WTC11 (cell line): ENCODE measurements at regions not wholly inside any gene's neighbourhood (a gene's known extent, or its start where the extent isn't known, plus 50 kb on each side); places are given as distances from the start of the nearest gene placed in this dataset.

ENCODE experiments used
- ATAC-seq: fragments of 200-7000 bp; cut with Tn5 transposase; 2 replicates; pipeline ENCODE4 v1.10.0; 2021; ENCODE audit warnings: mild to moderate bottlenecking, moderate library complexity
- CTCF ChIA-PET: fragments of 300-600 bp; sonication (Branson Sonifier 250); formaldehyde crosslinking; loops from one replicate; lab custom pipeline; 2021; ENCODE audit warnings: antibody characterized with exemption; lab: Charles Lee
- POLR2A ChIA-PET: fragments of 350-600 bp; sonication (Branson Sonifier 250); formaldehyde crosslinking; loops from one replicate; lab custom pipeline; 2021; ENCODE audit warnings: antibody characterized with exemption; lab: Charles Lee
- DNase-seq: peaks from one replicate; pipeline ENCODE4 v3.0.0; 2021; ENCODE audit warnings: low spot score
- H3K27ac Mint-ChIP-seq: 2 replicates; pipeline ENCODE4 v1.8.0; 2021; ENCODE audit warnings: mixed read lengths
- H3K27me3 Mint-ChIP-seq: 2 replicates; pipeline ENCODE4 v1.8.0; 2021; ENCODE audit warnings: low read depth, mild to moderate bottlenecking, moderate library complexity, mixed read lengths
- H3K36me3 Mint-ChIP-seq: 2 replicates; pipeline ENCODE4 v1.8.0; 2021; ENCODE audit warnings: mixed read lengths
- H3K4me1 Mint-ChIP-seq: 2 replicates; pipeline ENCODE4 v1.8.0; 2022; ENCODE audit warnings: mixed read lengths
- H3K4me3 Mint-ChIP-seq: 2 replicates; pipeline ENCODE4 v1.8.0; 2021; ENCODE audit warnings: mild to moderate bottlenecking, moderate library complexity, mixed read lengths
- H3K9me3 Mint-ChIP-seq: 2 replicates; pipeline ENCODE4 v1.8.0; 2021; ENCODE audit warnings: mixed read lengths
- AFF4 ChIP-seq: sonication (generic); formaldehyde crosslinking; IDR thresholded peaks from 2 replicates; pipeline ENCODE4 v1.8.1; 2023; ENCODE audit warnings: mild to moderate bottlenecking, missing genetic modification reagents, borderline replicate concordance
- ARID4B ChIP-seq: sonication (generic); formaldehyde crosslinking; IDR thresholded peaks from 2 replicates; pipeline ENCODE4 v1.8.0; 2023; ENCODE audit warnings: missing genetic modification reagents, mild to moderate bottlenecking, borderline replicate concordance
- CREM ChIP-seq: sonication (generic); formaldehyde crosslinking; IDR thresholded peaks from 2 replicates; pipeline ENCODE4 v1.8.1; 2022; ENCODE audit warnings: mild to moderate bottlenecking, missing genetic modification reagents, moderate library complexity
- EMX1 ChIP-seq: fragments of 250-450 bp; sonication (Bioruptor Pico); IDR thresholded peaks from 2 replicates; pipeline ENCODE4 v1.8.0; 2021; ENCODE audit warnings: mild to moderate bottlenecking
- FOXP1 ChIP-seq: sonication (generic); formaldehyde crosslinking; IDR thresholded peaks from 2 replicates; pipeline ENCODE4 v1.8.0; 2022; ENCODE audit warnings: missing genetic modification reagents, mild to moderate bottlenecking, moderate library complexity, borderline replicate concordance
- JUN ChIP-seq: sonication (generic); formaldehyde crosslinking; IDR thresholded peaks from 2 replicates; pipeline ENCODE4 v1.8.0; 2023; ENCODE audit warnings: mild to moderate bottlenecking, missing genetic modification reagents
- MAX ChIP-seq: sonication (generic); formaldehyde crosslinking; IDR thresholded peaks from 2 replicates; pipeline ENCODE4 v1.8.0; 2022; ENCODE audit warnings: mild to moderate bottlenecking, missing genetic modification reagents
- MLX ChIP-seq: sonication (generic); formaldehyde crosslinking; IDR thresholded peaks from 2 replicates; pipeline ENCODE4 v1.8.1; 2023; ENCODE audit warnings: mild to moderate bottlenecking, missing genetic modification reagents, moderate library complexity
- OVOL2 ChIP-seq: fragments of 250-450 bp; sonication (Bioruptor Pico); IDR thresholded peaks from 2 replicates; pipeline ENCODE4 v1.9.0; 2021; ENCODE audit warnings: mild to moderate bottlenecking, borderline replicate concordance
- RORB ChIP-seq: fragments of 250-450 bp; sonication (Bioruptor Pico); IDR thresholded peaks from 2 replicates; pipeline ENCODE4 v1.9.0; 2021; ENCODE audit warnings: mild to moderate bottlenecking
- SOX15 ChIP-seq: fragments of 250-450 bp; sonication (Bioruptor Pico); IDR thresholded peaks from 2 replicates; pipeline ENCODE4 v1.9.0; 2021; ENCODE audit warnings: mild to moderate bottlenecking
- TEAD1 ChIP-seq: sonication (generic); formaldehyde crosslinking; IDR thresholded peaks from 2 replicates; pipeline ENCODE4 v1.8.0; 2022; ENCODE audit warnings: mild to moderate bottlenecking, missing genetic modification reagents
- ZMAT4 ChIP-seq: fragments of 250-450 bp; sonication (Bioruptor Pico); IDR thresholded peaks from 2 replicates; pipeline ENCODE4 v1.9.0; 2021; ENCODE audit warnings: mild to moderate bottlenecking
- ZNF121 ChIP-seq: sonication (generic); formaldehyde crosslinking; IDR thresholded peaks from 2 replicates; pipeline ENCODE4 v1.8.0; 2023; ENCODE audit warnings: missing genetic modification reagents
- ZNF317 ChIP-seq: sonication (generic); formaldehyde crosslinking; IDR thresholded peaks from 2 replicates; pipeline ENCODE4 v1.8.1; 2023; ENCODE audit warnings: low read depth, mild to moderate bottlenecking, moderate library complexity, missing genetic modification reagents, borderline replicate concordance
- ZNF416 ChIP-seq: fragments of 250-450 bp; sonication (Bioruptor Pico); IDR thresholded peaks from 2 replicates; pipeline ENCODE4 v1.9.0; 2021; ENCODE audit warnings: mild to moderate bottlenecking, inconsistent platforms
- ZNF423 ChIP-seq: fragments of 250-450 bp; sonication (Bioruptor Pico); IDR thresholded peaks from 2 replicates; pipeline ENCODE4 v2.1.2; 2022; ENCODE audit warnings: mild to moderate bottlenecking, moderate library complexity
- TF ChIP-seq, protein P1 (sequence below): fragments of 200-600 bp; IDR thresholded peaks from 2 replicates; pipeline ENCODE4 v1.8.0; 2022; ENCODE audit warnings: antibody characterized with exemption
- TF ChIP-seq, protein P2 (sequence below): sonication (generic); formaldehyde crosslinking; IDR thresholded peaks from 2 replicates; pipeline ENCODE4 v1.8.1; 2022; ENCODE audit warnings: mild to moderate bottlenecking, missing genetic modification reagents, moderate library complexity, borderline replicate concordance
- TF ChIP-seq, protein P3 (sequence below): sonication (generic); formaldehyde crosslinking; IDR thresholded peaks from 2 replicates; pipeline ENCODE4 v1.8.1; 2023; ENCODE audit warnings: mild to moderate bottlenecking, missing genetic modification reagents, moderate library complexity

- DNase-seq (no peak), ATAC-seq (peak; percentile 100)
- Mint-ChIP-seq H3K9me3 (no peaks in the 10 kb centered on the region), H3K4me1 (no peaks in the 10 kb centered on the region), H3K27ac (no peak overlapping the region), H3K27me3 (no peaks in the 10 kb centered on the region), H3K4me3 (no peak overlapping the region), H3K36me3 (no peaks in the 10 kb centered on the region)
- CTCF ChIA-PET = interaction anchor here (0.5 to 1.7 kb wide), 21 partner anchors 9 to 1747 kb away, joined by 3 to 8 read pairs (median 3); partner anchors contain the start of gene PCDH18
- POLR2A ChIA-PET = no interaction called here
- no peak for TF ChIP-seq ZNF416 (CRISPR knock-in tag)
- TF ChIP-seq SOX15 = no peak
- TF ChIP-seq EMX1 = no peak
- no peak for TF ChIP-seq FOXP1
- TF ChIP-seq ZNF423 (CRISPR knock-in tag) = no peak
Observed at GRCh38 chr4:137124278-137124932, 407.9 kb downstream of the PCDH18 start.

- no peaks in the 10 kb centered on the region for H3K36me3 Mint-ChIP-seq
- no peaks in the 10 kb centered on the region for H3K4me1 Mint-ChIP-seq
- H3K9me3 Mint-ChIP-seq = no peaks in the 10 kb centered on the region
- ChIA-PET POLR2A (no interaction called here), CTCF (no interaction called here)
- DNase-seq = no peak
- no peak overlapping the region for H3K27ac Mint-ChIP-seq
- H3K4me3 Mint-ChIP-seq = no peak overlapping the region
- no peaks in the 10 kb centered on the region for H3K27me3 Mint-ChIP-seq
- no peak for ATAC-seq
- TF ChIP-seq ZNF317 (CRISPR knock-in tag) (no peak), MAX (CRISPR knock-in tag) (no peak), RORB (no peak), MLX (CRISPR knock-in tag) (no peak), AFF4 (CRISPR knock-in tag) (no peak), ZNF121 (no peak), OVOL2 (no peak), TEAD1 (CRISPR knock-in tag) (no peak), CREM (no peak), ARID4B (no peak), JUN (CRISPR knock-in tag) (no peak), ZNF423 (CRISPR knock-in tag) (no peak), ZMAT4 (no peak)
- TF ChIP-seq, protein P1, sequence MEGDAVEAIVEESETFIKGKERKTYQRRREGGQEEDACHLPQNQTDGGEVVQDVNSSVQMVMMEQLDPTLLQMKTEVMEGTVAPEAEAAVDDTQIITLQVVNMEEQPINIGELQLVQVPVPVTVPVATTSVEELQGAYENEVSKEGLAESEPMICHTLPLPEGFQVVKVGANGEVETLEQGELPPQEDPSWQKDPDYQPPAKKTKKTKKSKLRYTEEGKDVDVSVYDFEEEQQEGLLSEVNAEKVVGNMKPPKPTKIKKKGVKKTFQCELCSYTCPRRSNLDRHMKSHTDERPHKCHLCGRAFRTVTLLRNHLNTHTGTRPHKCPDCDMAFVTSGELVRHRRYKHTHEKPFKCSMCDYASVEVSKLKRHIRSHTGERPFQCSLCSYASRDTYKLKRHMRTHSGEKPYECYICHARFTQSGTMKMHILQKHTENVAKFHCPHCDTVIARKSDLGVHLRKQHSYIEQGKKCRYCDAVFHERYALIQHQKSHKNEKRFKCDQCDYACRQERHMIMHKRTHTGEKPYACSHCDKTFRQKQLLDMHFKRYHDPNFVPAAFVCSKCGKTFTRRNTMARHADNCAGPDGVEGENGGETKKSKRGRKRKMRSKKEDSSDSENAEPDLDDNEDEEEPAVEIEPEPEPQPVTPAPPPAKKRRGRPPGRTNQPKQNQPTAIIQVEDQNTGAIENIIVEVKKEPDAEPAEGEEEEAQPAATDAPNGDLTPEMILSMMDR = no peak
- TF ChIP-seq, protein P2, sequence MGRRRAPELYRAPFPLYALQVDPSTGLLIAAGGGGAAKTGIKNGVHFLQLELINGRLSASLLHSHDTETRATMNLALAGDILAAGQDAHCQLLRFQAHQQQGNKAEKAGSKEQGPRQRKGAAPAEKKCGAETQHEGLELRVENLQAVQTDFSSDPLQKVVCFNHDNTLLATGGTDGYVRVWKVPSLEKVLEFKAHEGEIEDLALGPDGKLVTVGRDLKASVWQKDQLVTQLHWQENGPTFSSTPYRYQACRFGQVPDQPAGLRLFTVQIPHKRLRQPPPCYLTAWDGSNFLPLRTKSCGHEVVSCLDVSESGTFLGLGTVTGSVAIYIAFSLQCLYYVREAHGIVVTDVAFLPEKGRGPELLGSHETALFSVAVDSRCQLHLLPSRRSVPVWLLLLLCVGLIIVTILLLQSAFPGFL (CRISPR knock-in tag) = no peak
- TF ChIP-seq, protein P3, sequence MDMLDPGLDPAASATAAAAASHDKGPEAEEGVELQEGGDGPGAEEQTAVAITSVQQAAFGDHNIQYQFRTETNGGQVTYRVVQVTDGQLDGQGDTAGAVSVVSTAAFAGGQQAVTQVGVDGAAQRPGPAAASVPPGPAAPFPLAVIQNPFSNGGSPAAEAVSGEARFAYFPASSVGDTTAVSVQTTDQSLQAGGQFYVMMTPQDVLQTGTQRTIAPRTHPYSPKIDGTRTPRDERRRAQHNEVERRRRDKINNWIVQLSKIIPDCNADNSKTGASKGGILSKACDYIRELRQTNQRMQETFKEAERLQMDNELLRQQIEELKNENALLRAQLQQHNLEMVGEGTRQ (CRISPR knock-in tag) = no peak
Observed at GRCh38 chr4:137122876-137123275, 409.4 kb downstream of the PCDH18 start.
